ENCODE measurements at regions not wholly inside any gene's neighbourhood (a gene's known extent, or its start where the extent isn't known, plus 50 kb on each side); places are given as distances from the start of the nearest gene placed in this dataset.

DNA sequence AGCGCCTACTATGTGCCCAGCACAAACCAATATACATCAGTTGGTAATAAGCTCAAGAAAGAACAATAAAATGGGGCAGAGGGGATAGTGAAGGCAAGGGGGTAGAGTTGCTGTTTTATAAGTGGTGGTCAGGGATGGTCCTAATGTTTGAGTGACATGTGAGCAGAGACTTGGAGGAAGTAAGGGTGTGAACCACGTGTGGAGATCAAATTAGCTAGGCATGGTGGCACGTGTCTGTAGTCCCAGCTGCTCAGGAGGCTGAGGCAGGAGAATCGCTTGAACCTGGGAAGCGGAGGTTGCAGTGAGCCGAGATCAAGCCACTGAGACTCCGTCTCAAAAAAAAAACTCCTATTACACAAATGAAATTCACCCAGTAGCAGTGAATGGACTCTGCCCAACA is 56.5 kb downstream of the IRX6 start:
- DNase-seq (ENCODE audit: low spot score), result no peak

DNA sequence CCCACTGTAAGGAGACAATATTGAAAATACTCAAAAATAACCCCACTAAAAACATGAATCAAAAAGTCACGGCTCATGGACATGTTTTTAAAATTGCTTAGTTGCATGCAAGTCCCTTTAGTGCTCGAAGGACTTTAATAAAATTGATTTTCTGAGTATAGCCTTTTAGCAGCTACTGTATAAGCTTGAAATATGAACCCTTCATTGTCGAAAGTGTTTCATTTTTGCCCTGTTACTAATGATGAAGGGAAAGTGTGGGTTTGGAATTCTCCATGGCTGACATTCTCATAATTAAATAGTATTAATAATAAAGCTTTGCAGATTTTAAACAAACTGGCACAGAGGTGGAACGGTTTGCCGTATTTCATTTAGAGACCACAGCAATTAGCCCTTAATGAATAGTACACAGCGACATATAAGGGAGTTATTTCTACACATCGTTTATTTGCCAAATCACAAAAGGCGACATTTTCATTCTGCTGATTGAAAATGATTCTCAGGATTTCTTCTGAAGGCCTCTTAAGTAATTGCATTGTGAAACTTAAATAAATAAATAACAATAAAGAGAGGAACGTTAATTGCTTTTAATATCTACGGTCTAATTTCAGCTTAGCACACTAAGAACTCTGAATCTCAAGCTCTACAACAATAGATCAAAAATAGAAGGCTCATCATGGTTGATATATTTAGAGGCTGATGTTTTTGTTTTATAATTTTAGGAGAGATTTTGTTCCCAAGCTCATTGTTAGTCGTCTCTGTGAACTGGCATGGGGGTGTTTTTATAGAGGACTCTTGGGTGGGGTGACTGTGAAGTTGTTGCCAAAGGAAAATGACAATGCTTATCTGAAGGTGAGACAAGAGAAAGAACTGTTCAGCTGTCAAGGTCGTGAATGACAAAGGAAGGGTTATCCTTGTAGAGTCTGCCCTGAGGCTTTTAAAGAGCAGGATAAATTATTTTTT is 60.6 kb downstream of the IRX6 start:
- no peak for DNase-seq (ENCODE audit: low spot score)

DNA sequence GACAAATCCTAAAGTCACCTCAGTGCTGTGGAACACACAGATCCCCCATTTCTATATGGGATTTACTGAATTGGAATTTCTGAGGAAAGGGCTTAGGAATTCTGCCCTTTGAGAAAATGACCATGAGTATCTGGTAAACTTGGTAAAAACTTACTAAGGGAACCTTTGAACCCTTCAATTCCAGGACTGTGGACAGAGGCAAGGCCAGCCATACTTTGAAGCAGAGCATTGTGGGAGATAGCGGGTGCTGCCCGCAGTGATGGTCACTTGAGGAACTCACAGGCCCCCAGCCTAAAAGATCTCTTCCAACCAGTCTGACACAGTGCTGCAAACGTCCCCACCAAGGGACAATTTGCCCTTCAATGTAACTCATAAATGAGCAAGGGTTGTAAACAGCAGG is 61.4 kb downstream of the IRX6 start:
- no peak for DNase-seq (ENCODE audit: low spot score)

DNA sequence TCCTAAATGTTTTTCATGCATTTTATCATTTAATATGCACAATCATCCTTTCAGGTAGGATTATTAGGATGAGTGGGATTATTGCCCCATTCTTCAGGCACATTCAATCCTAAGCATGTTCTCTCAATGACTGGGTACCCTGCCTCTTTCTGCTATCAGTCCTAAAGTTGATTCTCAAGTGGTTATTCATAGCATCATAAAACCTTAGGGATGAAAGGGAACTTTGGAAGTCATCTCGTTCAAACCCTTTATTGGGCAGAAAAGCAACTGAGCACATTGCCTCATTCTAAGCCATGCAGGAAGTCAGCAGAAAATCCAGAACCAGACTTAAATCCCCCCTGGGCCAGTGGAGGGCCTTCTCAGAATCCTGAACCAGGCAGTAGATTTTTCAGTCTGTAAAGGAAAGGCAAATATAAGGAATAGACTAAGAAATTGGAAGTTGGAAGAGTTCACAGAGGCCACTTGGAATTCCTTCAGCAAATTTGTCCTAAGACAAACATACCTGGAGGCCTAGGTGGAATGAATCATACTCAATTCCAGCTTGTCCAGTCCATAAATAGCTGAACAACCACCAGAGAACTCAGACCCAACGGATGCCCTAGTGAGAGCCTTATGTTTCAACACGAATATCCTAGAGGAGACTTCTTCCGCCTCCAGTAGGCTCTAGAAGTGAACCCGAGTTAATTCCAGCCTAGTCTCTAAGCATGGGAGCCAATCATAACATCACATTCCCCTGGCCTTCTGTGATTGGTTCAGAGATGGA is 62.7 kb downstream of the IRX6 start:
- DNase-seq (ENCODE audit: low spot score), result no peak

DNA sequence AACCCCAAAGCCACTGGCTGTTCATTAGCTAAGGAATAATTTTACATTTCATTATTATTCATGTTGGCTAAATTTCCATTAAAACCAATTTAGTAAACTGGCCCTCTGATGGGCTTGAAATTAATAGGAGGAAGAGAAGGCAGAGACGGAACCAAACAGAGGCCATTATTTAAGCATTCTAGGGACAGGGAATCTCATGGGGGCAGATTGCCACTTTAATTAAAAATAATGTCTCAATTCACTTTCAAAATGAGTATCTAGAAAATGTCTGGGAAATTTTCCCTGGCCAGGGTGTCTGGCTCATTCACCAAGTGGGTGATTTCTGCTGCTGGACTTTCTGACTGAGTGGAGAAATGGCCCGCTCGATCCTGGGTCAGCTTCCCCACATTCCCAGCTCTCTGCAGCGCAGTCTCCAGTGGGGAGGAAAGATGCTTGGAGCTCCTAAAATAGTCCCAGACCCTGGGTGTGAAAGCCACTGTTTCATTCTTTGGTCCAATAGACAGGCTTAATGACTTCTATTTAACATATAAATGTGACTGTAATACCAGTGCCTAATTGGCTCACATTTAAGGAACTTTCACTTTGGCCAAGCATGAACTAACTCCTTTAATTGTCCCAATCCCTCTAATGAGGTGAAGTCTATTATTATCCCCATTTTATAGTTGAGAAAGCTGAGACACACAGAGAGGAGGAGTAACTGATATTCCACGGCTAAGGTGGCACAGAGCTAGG is 64.3 kb downstream of the IRX6 start:
- DNase-seq (ENCODE audit: low spot score), result no peak

DNA sequence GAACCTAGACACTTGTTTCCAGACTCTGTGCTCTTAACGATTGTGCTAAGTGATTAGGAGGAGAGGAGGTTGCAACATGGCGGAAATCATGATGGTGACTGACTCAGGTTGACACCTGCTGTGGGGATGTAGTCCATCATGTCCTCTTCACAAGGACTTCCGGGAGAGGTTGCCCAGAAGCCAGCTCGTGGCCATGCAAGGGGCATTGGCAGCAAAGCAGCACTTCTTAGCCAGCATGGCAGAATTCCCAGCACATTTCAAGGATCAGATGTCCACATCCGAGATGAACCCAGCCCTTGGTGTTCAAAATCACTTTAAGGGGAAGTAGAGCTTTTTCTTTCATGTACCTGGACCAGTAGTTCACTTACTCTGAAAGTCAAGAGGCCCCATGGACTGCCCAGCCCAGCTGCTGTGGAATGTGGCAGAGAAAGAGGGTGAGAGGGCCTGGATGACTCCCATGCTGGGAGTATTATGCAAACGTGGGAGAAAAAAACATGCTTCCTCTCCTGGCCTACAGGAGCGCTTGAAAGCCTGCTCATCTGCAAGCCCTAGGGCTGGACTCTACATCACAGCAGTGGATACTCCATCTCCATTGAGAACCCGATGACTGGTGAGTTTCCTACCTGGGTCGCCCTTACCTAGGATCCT is 65.5 kb downstream of the IRX6 start:
- DNase-seq (ENCODE audit: low spot score), result no peak

DNA sequence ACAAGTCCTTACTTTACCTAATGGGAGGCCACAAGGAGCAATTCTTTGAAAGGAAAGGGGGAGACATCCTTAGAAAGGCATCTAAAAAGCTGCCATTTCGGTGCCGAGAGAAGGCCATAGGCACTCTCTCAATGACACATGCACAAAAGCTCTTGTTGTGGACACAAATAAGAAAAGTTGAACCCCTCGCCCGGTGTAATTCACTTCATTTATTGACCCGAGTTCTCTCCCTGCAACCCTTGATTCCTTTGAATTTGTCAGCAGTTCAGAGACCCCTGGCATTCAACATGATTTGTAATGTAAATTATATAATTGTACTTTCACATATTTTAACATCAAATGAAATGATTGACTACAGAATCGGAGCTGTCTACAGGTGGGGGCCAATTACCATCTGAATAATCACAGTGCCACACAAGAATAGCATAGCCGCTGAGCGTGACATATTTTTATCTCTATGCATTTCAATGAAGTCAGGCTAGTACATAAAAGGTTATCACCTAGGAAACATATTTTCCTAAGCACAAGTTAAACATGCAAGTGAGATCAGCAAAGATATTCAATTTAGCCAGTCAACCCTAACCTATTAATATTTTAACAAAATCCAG is 66.7 kb downstream of the IRX6 start:
- no peak for DNase-seq (ENCODE audit: low spot score)

DNA sequence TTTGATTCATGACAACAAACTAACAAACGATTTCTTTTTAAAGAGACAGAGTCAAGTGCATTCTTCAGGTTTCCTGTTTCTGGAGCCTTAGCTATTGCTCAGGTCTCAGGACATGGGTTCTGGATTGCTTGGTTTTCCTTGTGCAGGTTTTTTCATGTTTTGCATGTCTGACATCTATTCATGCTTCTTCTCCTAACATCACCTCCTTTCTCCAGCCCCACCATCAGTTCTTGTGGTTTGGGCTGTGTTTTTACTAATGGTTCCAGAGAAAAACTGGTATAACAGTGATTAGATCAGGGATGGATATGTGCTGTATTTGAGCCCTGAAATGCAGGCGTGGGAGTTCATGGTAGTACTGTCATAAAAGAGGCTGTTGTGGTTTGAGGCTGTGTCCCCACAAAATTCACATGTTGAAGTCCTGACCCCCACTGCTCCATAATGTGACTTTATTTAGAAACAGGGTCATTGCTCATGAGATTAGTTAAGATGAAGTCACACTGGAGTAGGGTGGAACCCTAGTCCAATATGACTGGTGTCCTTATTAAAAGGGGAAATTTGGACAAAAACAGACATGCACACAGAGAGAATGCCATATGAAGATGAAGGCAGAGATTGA is 67.9 kb downstream of the IRX6 start:
- DNase-seq (ENCODE audit: low spot score), result no peak

DNA sequence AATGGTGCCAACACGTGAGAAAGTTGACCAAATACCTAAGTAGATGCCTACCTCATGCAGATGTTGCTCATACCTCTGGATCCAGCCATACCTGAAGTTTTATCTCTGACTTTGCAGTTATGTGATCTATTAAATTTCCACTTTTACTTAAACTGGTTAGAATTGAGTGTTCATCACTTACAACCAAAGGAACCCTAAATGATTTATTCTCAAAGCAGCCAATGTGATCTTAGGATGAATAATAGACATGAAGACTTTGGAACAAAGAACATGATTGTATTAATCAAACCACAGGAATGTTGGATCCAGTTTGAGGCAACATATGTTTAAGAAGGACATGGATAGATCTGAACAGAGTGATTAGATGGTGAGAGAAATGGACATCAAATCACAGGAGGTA is 68.7 kb downstream of the IRX6 start:
- DNase-seq (ENCODE audit: low spot score), result no peak

DNA sequence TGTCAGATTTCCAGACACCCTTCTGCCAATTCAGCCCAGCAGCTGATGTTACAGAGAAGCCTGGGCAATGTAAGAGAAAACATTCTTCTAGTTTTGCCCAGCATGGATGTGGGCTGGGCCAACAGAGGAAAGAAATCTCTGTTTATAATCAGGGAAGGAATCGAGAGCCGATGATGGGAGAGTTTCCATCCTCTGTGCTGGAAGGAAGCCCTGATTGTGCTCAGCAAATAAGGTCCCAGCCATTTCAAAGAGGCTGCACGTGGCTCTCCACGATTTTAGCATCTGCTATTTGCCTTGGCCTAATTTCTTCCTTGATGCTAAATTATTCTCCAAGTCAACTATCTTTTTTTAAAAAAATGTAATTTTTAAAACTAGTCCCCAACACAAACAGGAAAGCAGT is 70.0 kb downstream of the IRX6 start:
- peak; percentile 64 for DNase-seq (ENCODE audit: low spot score)

DNA sequence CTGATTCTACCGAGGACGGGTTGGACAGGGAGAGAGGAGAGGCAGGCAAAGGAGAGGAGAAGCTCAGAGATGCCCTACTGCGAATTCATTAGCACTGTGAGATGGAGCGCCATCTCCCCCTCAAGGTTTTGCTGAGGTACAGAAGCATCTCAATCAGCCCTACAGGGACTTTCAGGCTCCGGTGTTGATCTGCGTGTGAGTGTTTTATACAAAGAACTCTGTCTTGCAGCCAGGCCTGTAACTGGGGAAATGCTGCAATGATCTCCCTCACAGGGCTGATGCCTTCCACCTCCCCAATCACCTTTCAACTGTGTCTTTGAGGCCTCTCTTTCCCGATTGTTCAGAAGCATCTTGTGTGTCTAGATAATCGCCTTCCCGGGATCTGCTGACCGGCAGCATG is 74.8 kb downstream of the IRX6 start:
- no peak for DNase-seq (ENCODE audit: low spot score)

DNA sequence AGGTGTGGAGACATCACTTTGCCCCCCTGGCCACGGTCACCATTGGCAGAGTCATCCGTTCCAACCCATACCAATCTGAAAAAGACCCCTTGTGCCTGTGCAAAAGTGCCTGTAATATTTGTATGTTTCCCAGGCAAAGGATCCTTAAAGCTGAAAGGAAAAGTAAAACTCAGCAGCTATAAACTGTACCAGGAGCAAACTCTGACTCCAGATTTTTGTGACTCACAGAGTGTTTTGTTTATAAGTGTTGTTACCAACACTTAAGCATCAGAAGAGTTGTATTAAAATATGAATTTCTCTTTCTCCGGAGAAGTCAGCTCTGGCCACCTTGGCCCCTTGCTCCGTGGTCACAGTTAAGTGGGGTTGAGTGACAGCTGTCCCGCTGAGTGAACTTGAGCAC is 75.9 kb downstream of the IRX6 start:
- DNase-seq (ENCODE audit: low spot score), result no peak

DNA sequence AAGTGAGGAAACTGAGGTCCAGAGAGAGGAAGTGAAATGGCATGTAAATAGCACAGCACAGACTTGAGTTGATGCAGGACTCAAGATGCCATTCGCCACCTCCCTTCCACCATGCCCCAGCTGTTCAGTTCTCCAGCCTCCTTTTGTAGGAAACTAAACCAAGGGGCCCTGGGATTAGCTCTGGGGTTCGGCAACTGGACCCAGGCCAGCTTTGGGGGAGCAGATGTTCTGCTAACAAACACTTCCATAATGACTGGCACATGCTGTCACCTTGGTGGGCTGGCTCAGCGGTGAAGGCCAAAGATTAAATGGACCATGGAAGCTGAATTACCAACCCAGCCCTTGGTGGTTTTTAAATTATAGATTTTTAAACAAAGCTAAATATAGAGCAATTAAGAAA is 77.0 kb downstream of the IRX6 start:
- no peak for DNase-seq (ENCODE audit: low spot score)

DNA sequence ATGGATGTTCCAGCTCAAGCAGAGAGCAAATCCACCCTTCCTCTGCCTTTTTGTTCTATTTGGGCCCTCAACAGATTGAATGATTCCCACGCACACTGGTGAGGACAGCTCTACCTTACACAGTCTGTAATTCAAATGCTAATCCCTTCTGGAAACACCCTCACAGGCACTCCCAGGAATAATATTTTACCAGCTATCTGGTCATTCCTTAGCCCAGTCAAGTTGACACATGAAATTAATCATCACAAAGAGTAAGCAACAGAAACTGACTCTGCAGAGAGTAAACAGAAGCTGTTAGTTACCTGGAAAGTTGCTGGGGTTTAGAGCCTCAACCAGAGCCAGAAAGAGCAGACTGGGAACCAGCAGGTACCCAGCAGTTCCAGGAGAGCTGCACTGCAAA is 75.5 kb upstream of the MMP2 start:
- no peak for DNase-seq (ENCODE audit: low spot score)

DNA sequence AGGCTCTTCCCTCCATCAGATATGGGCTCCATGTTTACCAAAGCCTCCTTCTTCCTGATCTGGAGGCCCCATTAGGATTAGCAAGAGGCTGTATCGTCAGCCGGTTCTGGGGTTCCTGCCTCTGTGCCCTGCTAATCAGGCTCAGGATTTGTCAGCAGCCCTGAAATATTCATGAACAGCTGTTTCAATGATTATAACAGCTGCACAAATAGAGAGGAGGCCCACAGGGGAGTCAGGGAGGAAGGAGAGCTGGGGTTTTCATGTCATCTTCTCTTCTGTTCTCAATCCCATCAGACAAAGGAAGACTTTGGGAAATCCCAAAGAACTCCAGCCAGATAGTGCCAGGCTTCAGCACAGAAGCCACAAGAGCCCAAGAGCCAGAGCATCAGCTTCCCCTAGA is 72.3 kb upstream of the MMP2 start:
- no peak for DNase-seq (ENCODE audit: low spot score)

DNA sequence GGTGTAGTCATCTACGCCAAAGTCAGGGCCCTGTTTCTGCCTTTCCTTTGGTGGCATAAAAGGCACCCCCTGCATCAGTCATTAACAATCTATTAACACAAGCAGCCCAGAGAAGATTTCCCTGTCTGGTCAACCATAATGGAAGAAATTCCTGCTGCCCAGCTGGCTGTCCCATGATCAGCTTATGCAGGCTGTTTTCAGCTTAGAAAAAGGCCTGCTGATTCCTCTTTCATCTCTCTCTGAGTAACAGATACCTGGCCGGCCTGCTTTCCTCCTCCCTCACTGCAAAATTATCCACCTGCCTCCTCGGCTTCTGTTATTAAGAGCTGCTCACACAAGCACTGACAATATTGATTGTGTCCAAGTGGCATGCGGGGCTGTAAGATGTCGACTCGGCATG is 70.3 kb upstream of the MMP2 start:
- DNase-seq (ENCODE audit: low spot score), result no peak

DNA sequence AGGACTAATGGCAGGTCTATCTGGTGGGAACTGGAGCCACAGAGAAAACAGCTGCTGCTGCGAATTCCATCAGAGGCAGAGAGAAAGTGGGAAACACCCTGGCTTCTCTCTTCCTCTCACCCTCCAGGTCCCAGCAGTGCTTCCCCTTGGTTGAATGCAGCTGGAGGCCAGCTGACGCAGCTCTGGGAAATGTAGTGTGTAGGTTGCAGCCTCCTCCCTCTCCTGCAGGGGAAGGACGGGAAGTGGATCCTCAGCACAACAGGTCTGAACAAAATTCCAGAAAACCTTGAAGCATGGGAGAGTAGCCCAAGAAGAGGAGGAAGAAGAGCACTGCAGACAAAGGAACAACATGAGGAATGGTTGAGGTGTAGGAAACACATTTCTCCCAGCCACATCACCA is 67.8 kb upstream of the MMP2 start:
- no peak for DNase-seq (ENCODE audit: low spot score)

DNA sequence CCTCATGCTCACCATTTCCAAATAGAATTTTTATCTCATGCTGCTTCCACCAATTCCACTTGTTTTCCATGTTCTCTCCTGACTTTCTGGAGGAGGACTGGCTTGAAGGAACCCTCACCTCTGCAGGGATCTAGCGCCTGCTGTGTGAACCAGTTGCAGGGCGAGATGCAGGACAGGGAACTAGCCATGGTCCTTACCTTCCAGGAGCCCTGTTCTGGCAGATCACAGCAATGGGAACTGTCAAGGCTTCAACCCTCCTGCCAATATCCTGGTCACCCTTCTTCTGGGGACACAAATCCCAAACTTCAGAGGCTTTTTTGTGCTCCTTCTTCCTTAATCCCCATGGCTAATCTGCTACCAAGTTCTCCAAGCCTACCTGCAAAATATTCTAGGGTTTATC is 60.4 kb upstream of the MMP2 start:
- peak; percentile 8 for DNase-seq (ENCODE audit: low spot score)

DNA sequence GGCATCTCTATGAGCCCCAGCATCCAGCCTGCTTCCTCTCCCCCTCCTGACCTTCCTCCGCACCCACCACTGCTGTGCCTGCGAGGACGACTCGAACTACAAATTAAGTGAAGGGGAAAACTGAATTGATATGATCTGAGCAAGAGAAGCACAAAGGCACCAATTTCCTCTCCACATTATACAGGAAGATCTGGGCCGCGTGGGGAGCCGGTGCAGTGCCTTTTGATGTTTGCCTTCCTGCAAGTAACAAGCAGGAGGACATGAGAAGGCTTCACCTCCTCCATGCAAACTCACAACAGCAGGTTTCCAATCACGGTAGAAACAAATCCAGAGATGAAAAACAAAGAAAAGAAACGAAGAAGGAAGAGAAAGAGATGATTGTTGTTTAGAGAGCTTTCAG is 57.8 kb upstream of the MMP2 start:
- no peak for DNase-seq (ENCODE audit: low spot score)

DNA sequence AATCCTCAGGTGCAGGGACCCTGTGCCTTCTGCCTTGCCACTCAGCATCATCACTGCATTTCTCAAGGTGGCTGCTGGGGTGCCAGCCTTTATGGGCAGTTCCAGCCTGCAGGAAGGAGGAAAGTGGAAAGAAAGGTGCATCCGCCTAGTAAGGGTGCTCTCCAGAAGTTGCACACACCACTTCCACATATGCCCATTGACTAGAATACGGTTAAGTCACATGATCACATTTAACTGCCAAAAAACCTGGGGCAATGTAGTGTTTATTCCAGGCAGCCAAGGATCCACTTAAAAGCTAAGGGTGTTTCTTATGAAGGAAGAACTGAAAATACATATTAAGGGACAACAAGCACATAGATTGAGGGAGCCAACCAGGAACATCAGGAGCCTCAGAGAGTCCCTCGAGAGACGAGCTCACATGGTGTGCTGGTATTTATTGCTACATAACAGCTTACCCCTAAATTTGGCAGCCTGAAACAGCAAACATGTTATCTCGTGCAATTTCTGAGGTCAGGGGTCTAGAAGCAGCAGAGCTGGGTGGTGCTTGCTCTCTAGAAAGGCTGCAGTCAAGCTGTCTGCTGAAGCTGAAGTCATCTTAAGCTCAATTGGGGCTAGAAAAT is 52.0 kb upstream of the MMP2 start:
- DNase-seq (ENCODE audit: low spot score), result no peak
